Stimulated activated CD8-positive, alpha-beta memory T cell treated with anti-CD3 and anti-CD28 coated beads, Interleukin-12 subunit alpha, Interleukin-12 subunit beta, amount 100 ng/mL, for 24 hours (primary cell): ENCODE measurements at regions not wholly inside any gene's neighbourhood (a gene's known extent, or its start where the extent isn't known, plus 50 kb on each side); places are given as distances from the start of the nearest gene placed in this dataset.

ENCODE experiments used
- DNase-seq: peaks from one replicate; pipeline ENCODE4 v3.0.0-alpha.2; 2020; ENCODE audit errors: extremely low read depth

DNA sequence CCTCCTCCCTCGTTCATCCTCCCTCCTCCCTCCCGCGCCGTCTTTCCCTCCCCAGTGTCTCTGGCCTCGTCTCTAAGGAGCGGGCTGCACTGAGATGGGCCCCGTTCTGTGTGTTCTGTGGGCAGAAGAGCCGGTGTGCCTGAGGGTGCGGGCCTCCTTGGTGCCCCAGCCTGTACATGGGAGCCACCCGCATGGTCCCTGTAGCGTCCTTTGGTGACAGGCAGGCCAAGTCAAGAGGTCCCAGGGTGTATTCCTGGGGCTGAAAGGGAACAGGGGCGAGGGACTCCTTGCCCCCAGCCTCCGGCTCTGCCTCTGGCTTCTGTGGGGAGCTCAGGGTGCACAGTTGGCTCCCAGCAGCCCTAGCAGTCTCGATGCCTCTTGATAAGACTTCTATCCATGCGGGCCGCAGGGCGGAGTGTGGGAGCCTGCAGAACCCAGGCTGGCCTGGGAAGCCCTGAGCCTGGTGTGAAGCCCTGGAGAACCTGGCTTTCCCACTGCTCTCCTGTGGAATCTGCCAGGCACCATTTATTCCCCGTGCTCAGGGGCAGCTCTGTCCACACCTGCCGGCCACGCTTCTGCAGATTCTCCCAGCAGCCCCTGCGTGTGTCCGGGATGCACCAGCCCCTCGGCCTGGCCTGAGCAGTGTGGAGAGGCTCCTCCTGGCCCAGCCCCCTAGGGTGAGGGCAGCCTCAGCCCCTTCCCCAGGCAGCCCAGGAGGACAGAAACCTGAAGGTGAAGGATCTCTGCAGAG, 181.3 kb downstream of the KIF26A start:
- DNase-seq = no peak

DNA sequence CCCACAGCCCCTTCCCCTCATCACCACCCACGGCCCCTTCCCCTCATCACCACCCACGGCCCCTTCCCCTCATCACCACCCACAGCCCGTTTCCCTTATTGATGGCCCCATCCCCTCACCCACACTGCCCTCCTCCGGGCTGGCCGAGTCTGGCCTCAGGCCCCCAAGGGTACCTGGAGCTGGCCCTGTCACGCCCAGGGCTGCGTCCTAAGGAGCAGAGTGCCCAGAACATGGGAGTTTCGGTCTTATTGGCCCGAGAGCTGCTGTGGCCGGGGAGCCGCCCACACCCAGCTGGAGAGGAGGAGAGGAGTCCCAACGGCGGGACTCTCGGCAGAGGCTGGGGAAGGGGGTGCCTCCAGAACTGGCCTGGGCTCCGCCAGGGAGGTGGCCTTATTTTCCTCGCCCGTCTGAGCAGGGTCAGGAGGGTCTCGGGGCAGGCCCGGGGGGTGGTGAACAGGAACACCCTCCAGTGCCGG, 182.3 kb downstream of the KIF26A start:
- no peak for DNase-seq

DNA sequence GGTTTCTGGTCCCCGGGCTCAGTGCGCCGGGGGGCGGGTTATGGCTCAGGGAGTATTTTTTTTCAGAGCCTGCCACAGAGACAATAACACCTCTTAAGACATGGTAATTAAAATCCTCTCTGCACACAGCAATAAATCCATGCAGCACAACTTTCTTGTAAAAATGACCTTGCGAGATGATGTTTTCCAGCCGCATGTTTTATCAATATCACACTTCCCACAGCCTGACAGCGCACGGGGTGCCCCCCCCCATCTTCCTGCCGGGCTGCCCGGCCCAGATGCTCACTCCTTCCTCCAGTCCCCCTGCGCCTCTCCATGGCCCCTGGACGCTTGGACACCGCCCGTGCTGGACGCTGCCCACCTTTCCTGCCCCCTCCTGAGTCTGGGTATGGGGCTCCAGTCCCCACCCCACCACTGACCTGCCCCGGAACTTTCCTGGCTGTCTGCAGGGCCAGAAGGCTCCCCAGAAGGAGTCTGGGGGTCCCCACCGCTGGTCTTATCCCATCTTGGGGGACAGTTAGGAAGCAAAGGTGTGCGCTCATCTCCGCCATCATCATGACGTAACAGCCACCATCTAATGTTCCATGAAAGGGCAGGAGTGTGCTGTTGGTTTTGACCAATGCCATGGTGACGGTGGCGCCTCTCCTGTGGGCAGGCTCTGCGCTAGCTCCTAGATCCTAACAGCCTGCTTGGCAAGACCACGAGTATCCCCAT, 182.9 kb downstream of the KIF26A start:
- no peak for DNase-seq

DNA sequence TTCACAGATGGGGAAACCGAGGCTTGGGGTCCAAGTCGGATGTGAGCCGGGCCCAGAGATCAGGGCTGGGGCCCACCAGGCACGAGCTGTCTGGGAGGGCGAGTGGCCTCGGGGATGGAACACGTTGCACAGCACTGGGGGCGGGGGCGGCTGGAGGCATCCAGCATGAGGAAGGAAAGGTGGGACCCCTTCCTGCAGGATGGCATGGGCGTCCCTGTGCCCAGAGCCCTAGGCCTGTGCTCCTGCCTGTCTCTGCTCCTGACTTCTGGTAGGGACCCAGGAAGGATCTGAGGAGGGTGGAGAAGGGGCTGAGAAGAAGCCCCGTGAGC, 183.4 kb downstream of the KIF26A start:
- no peak for DNase-seq

DNA sequence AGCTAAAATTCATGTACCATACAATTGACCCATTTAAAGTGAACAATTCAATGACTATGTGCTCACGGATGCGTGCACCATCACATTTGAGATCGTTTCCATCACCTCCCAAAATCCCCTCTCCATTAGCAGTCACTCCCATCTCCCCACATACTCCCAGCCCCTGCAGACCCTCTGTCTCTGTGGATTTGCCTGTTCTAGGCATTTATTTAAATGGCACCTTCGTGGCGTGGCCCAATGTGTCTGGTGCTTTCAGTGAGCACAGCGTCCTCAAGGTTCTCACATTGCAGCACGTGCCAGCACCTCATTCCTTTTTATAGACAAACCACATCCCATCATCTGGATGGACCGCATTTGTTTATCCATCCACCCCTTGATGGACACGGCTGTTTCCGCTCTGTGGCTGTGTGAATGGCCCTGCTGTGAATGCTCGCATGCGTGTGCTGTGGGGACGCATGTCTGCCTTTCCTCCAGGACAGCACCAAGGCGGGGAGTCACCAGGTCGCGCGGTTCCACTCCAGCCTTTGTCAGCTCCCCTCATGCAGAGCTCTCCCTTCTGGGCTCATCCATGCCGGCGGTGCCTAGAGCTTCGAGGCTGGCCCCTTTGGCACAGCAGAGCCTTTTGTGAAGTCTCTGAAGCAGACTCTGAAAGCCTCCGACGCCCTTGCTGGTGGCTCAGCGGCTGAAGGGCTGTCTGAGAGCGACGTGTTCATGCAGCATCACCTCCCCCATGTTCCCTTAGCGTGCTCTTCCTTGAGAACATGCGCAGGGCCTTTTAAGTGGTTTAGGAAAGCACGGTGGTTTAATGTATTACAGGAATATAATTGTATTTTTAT, 184.4 kb downstream of the KIF26A start:
- no peak for DNase-seq

DNA sequence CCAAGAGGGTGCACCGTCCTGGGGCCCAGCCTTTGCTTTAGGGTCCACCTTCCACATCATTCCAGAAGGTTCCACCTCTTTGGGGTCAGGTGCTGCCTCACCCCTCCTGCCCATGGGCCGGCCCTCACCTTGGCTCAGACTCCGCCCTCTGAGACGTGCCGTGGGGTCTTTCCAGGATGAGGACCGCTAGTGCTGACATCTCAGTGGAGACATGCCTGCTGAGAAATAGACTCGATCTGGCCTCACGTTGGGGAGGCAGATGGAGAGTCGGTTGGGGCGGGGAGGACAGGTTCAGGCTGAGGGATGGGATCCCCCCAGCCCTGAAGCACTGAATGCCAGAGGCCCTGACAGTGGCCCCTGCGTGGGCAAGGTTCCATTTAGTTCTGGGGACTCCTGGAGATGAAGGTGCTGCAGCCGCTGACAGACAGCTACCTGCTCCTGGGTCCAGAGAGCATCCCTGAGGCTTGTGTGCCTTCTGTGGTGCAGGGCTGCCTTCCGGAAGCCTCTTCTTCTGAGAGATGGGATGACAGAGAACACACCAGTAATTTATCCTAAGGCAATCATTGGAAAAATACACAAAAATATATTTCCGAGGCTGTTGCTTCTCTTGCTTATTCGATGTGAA, 185.3 kb downstream of the KIF26A start:
- DNase-seq = no peak

DNA sequence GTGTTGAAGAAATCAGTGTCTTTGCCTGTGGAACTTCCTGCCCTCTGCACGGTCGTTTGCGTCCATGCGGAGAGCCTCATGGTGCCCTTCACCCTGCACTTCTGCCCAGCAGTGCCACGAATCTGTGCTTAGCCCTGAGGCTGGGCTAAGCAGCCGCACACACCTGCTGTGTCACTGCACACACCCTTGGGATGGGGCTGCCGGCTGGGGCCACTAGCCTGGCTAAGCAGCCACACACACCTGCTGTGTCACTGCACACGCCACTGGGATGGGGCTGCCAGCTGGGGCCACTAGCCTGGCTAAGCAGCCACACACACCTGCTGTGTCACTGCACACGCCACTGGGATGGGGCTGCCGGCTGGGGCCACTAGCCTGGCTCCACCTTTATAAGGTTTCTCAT, 188.5 kb downstream of the KIF26A start:
- DNase-seq = no peak

DNA sequence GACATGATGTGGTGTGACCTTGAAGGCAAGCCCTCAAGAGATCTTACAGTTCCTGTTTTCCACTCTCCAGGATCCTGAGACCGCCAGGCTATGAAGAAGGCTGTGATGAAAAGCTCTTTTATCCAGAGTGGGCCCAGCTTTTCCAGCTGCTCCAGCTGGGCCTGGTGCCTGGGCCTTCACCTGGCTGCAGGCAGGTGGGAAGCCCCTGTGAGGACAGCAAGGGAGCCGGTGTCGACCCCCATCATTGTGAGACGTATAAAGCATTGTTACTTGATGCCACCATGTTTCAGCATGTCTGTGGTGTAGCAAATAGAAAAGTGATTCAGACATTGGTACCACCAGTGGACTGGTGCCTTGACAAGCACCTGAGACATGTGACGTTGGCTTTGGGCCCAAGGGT, 190.2 kb downstream of the KIF26A start:
- no peak for DNase-seq

DNA sequence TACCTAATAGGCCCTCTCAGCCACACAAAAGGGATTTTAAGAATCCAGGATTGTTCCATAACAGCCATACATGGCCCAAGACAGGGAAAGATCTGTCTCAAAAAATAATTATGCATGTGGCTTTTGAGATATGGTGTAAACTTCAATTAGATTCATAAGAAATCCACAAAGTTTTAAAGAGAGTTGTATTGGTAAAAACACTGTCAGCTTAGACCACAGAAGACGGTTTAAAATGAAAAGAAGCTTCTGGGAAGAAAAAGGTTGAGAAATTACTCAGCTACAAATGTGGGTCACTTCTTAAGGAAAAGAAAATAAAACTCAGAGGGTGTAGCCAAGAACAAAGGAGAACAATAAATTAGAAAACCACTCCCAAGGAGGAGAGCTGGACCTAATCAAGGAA, 191.4 kb downstream of the KIF26A start:
- DNase-seq = no peak

DNA sequence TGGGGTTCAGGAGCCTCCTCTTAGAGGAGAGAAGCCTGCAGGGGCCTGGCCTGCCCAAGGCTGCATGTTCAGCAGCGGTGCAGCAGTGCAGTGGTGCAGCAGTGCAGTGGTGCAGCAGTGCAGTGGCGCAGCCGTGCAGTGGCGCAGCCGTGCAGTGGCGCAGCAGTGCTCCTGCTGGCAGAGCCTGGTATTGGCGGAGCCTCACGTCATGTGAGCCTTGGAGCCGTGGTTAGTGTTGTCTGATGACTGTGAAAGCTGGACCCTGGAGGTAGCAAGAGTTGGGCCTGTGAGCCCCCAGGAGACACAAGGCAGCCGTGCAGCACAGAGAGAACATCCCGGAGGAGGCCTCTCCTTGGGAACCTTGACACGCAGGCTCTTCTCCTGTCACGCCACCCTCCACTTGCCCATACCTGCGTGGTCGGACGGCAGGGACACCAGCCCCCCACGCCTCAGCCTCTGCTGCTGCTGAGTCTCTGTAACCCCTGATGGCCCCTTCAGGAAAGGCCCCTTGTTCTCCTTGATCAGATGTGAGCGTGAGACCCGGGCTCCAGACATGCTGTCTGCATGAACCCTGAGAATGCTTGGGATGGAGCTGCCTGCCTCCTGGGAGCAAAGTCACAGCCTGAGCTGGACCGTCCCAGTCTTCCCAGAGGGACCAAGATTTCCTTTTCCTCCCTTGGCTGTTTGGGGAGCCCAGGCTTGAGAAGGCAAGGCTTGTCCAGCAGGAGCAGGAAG, 193.7 kb downstream of the KIF26A start:
- no peak for DNase-seq

DNA sequence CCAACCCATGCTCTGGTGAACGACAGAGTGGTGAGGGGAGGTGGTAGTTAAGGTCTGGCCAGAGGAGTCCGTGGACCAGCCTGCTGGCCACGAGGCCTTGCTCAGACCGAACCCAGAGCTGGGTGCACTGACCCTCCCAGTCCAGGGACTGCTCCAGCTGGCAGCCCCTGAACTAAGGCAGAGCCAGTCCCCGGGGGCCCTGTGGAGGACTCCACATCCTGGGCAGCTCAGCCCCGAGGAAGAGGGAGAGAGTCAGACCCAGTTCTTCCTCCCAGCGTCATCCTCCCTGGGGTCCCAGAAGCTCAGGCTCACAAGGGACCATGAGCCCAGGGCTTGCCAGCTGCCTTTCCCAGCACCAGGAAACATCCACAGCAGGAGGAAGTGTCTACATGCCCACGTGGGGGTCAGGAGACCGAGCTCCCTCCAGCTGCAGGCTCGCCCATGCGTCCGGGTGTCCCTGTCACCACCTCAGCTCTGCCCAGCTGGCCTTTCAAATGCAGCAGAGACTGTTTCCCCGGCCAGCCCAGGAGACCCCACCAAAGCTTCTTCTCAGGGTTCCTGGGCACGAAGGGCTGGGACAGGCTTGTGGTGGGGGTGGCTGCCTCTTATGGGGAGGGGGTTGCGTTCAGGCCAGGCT, 194.4 kb downstream of the KIF26A start:
- no peak for DNase-seq

DNA sequence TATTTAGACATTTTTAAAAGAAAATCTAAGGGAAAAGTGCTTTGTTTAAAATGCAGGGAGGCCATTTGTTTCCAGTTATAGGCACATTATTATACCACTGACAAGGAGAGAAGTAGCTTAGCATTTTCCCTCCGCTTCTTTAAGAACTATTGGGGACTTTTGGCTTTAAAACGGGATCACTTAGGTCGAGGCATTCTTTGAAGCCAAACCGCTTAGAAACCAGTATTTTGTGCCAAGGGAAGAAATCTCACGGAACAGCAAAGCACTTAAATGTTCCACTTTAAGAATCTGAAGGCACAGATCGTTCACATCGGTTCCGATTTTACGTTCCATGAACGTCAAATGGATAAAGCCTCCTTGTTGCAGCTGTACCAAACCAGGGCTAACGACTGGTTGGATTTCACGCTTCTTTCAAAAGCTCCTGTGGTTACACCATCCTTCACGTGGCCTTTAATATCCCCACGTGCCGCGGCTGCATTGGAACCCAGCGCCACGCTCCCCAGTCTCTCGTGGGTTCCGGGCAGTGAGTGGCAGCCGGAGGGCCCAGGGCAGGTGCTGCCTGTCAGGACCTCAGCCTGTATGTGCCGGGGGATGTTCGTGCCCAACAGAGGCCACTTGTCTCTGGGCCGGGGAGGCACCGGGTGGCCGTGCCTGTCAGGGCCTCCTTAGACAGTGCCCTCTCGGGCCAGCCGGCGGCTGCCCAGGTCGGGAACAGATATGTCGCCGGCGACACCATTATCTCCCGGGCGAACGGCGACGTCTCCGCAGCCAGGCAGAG, 195.4 kb downstream of the KIF26A start:
- DNase-seq = no peak

DNA sequence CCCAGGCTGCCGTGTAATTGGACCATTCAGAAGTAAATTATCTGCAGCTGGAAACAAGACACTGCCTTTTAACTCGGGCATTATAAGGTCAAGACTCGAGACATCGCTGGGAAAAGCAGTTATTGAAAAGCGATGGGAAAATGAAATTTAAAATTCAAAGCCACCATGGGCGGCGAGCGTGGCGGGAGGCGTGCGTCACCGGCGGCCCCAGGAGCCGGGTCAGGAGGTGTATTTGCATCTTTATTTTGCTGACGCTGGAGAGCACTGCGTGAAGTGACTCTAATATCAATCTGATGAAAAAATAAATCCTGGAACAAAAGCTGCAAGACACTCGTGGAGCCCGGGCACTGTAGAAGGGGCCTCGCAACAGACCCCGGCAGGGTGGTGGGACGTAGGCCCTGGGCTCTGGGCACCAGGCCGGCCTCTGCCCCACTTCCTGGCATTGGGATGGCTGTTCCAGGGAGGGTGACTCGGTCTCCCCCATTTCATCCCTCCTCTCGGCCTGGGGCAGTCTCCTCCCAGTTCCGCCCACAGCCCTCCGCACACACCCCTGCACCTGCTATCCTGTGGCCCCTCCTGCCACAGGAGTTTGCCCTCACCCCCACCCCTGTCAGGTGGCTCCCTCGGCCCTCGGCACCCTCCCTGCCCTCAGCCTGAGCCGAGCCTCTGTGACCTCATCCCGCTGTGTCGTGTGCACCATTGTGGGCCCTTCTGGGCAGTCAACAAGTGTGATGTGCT, 196.2 kb downstream of the KIF26A start:
- DNase-seq = no peak

DNA sequence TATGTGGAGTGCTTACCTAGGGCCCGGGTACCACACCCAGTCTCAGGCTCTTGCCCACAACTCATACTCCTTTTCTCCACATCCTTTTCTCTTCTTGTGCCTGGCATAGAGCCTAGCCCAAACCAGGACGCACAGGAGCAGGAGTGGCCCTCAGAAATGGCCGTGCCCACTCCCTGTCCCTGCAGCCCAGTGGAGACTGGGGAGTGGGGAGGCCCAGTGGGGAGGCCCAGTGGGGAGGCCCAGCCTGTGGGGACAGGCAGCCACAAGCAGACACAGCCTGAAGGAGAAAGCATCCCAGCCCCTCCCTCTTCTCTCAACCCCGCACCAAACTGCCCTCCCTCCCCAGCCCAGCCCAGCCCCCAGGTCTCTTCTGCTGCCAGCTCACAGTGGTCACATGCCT, 196.8 kb downstream of the KIF26A start:
- DNase-seq = no peak

DNA sequence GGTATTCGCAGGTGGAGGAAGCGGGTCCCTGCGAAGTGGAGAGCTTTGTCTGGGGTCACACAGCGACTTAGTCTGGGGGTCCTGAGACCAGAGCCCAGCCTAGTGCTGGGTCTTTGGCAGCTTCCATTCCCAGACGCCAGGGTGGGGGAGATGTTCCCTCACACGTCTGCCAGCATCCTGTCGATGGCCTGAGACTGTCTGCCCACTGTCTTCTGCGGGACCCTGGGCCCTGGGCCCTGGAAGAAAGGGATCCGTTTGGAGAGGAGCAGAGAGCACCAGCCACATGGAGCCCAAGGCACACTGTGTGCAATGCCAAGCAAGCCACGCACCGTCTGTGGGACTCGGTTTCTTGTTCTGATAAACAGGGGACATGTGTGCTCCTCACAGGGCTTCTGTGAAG, 197.2 kb downstream of the KIF26A start:
- DNase-seq = no peak

DNA sequence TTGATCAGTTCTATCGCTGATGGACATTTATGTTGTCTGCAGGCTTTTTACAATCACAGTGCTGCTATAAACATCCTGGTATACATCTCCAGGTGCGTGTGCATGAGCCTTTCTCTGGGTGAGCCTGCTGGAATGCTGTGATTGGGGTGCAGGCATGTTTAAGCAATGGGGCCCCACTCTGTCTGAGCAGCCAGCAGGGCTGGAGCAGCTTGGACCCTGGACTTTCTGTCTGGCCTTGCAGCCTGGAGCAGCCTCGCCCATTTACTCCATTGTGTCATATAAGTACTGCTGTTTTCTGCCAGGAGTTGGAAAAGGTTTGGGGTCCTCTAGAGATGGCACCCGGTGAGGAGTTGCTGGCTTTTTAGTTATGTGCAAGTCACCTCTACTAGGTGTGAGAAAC, 199.0 kb downstream of the KIF26A start:
- no peak for DNase-seq

DNA sequence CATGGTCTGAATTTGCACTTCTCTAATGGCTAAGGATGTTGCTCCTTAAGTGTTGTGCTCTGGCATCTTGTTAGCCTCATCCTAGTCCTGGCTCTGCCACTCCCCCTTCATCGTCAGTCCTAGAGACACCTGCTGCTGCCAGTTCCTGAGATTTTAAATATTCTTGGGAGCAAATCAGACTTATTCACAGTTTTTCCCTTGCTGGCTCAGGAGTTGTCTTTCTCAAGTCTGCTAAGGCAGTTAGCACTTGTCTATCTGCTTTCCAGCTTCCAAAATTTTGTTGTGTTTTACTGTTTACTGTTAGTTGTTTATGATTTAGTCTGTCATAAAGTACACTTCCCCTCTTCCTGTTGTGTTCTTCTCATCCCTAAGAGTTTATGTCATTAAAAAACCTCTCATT, 201.0 kb downstream of the KIF26A start:
- DNase-seq = no peak

DNA sequence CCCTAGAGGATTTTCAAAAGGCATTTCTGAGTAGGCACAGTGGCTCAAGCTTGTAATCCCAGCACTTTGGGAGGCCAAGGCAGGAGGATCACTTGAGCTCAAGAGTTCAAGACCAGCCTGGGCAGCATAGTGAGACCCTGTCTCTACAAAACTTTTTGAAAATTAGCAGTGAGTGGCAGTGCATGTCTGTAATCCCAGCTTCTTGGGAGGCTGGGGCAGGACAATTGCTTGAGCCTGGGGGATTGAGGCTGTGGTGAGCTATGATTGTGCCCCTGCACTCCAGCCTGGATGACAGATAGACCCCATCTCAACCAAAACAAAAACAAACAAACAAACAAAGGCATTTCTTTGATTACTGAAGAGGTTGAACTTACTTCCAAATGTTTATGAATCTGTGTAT, 201.4 kb downstream of the KIF26A start:
- DNase-seq = no peak
